ENCODE measurements at regions not wholly inside any gene's neighbourhood (a gene's known extent, or its start where the extent isn't known, plus 50 kb on each side); places are given as distances from the start of the nearest gene placed in this dataset.

GRCh38 chr3:118544458-118544857 is 490.2 kb downstream of the IGSF11 start (continued):
- peak; percentile 94 for TF ChIP-seq ZNF592 (IDR thresholded peaks at IDR 0.05)
- TF ChIP-seq USF1 (CRISPR knock-in tag; IDR thresholded peaks at IDR 0.05) = no peak
- no peak for TF ChIP-seq HEY1 (CRISPR knock-in tag; IDR thresholded peaks at IDR 0.05; ENCODE audit: borderline replicate concordance)
- TF ChIP-seq HNRNPL (IDR thresholded peaks at IDR 0.05; ENCODE audit: low read depth, low read length) = no peak
- peak; percentile 74; the same call in 1 of the 2 replicates for TF ChIP-seq ZBTB9 (CRISPR knock-in tag; IDR thresholded peaks at IDR 0.05)
- TF ChIP-seq MTF1 (CRISPR knock-in tag; IDR thresholded peaks at IDR 0.05; ENCODE audit: borderline replicate concordance) = no peak
- 0 out of 4 replicates have a peak, but pooled peaks of 1 of the 2 experiments have one; percentile 40 for TF ChIP-seq MAZ (CRISPR knock-in tag; conservative IDR thresholded peaks at IDR 0.05 in 1 of 2, IDR thresholded peaks at IDR 0.05 in 1 of 2)
- TF ChIP-seq HMBOX1 (IDR thresholded peaks at IDR 0.05) = no peak
- peak; percentile 78; the same call in 1 of the 2 replicates for TF ChIP-seq SMAD4 (CRISPR knock-in tag; conservative IDR thresholded peaks at IDR 0.05)
- no peak for TF ChIP-seq FOXA1 (IDR thresholded peaks at IDR 0.05; ENCODE audit: borderline replicate concordance)
- peak; percentile 50 for TF ChIP-seq CXXC5 (CRISPR knock-in tag; IDR thresholded peaks at IDR 0.05)
- no peak for TF ChIP-seq MIER1 (IDR thresholded peaks at IDR 0.05; ENCODE audit: low read depth)
- no peak for TF ChIP-seq IFI16 (CRISPR knock-in tag; IDR thresholded peaks at IDR 0.05)
- no peak for TF ChIP-seq ZNF384 (IDR thresholded peaks at IDR 0.05; ENCODE audit: low read depth, low read length)
- peak; percentile 42; the same call in 1 of the 2 replicates for TF ChIP-seq EP300 (IDR thresholded peaks at IDR 0.05; ENCODE audit: low read length)
- TF ChIP-seq NR2C2 (CRISPR knock-in tag; IDR thresholded peaks at IDR 0.05) = no peak
- TF ChIP-seq NR2C2 (tag; IDR thresholded peaks at IDR 0.05) = peak; percentile 79
- TF ChIP-seq ZEB2 (IDR thresholded peaks at IDR 0.05) = no peak
- TF ChIP-seq CEBPB (tag; IDR thresholded peaks at IDR 0.05) = no peak
- TF ChIP-seq ZFX (CRISPR knock-in tag; IDR thresholded peaks at IDR 0.05) = no peak
- TF ChIP-seq ZNF232 (CRISPR knock-in tag; IDR thresholded peaks at IDR 0.05) = no peak

Measured in K562 (cell line).